ENCODE measurements at regions not wholly inside any gene's neighbourhood (a gene's known extent, or its start where the extent isn't known, plus 50 kb on each side); places are given as distances from the start of the nearest gene placed in this dataset.
"Not testable (repeated sequence)": the region's sequence is repeated elsewhere in the genome, so short reads cannot be mapped to it uniquely, and the experiment has no call there.

GRCh38 chr2:17030047-17030446 lies 364.4 kb upstream of the CYRIA start:
- in situ Hi-C loops (cut with MboI; ENCODE audit: low sequenced_read_pairs): no loop called here

GRCh38 chr2:17012297-17012696 lies 346.7 kb upstream of the CYRIA start:
- in situ Hi-C loops (cut with MboI; ENCODE audit: low sequenced_read_pairs): no loop called here

- in situ Hi-C loops (cut with MboI; ENCODE audit: low sequenced_read_pairs): no loop called here
Observed at GRCh38 chr2:17010104-17010503, 344.5 kb upstream of the CYRIA start.

- in situ Hi-C loops (cut with MboI; ENCODE audit: low sequenced_read_pairs): no loop called here
Observed at GRCh38 chr2:17000184-17000482, 334.5 kb upstream of the CYRIA start.

- in situ Hi-C loops (cut with MboI; ENCODE audit: low sequenced_read_pairs): no loop called here
Observed at GRCh38 chr2:16999347-17000183, 333.9 kb upstream of the CYRIA start.

GRCh38 chr2:16978301-16978700 lies 312.7 kb upstream of the CYRIA start:
- in situ Hi-C loops (cut with MboI; ENCODE audit: low sequenced_read_pairs): no loop called here

GRCh38 chr2:16974688-16975087 lies 309.1 kb upstream of the CYRIA start:
- in situ Hi-C loops (cut with MboI; ENCODE audit: low sequenced_read_pairs): no loop called here

GRCh38 chr2:16973586-16974286 lies 308.1 kb upstream of the CYRIA start:
- in situ Hi-C loops (cut with MboI; ENCODE audit: low sequenced_read_pairs): no loop called here

DNA sequence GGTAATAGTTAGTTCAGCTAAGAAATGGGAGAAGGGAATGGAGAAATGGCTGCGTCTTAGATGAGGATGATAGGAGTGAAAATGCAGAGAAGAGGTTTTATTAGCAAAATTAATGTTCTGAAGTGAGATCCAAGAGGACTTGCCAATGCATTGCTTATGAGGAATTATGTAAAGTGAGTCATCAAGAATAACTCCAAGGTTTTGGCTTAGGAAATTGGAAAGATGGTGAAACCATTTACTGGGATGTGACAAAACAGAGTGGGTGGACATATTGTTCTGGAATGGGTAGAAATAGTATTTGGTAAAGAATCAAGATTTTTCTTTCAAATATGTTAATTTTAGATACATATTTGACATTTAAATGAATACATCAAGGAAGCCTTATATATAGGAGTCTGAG lies 306.6 kb upstream of the CYRIA start:
- in situ Hi-C loops (cut with MboI; ENCODE audit: low sequenced_read_pairs): no loop called here

GRCh38 chr2:16971722-16972234 lies 306.1 kb upstream of the CYRIA start:
- in situ Hi-C loops (cut with MboI; ENCODE audit: low sequenced_read_pairs): no loop called here

DNA sequence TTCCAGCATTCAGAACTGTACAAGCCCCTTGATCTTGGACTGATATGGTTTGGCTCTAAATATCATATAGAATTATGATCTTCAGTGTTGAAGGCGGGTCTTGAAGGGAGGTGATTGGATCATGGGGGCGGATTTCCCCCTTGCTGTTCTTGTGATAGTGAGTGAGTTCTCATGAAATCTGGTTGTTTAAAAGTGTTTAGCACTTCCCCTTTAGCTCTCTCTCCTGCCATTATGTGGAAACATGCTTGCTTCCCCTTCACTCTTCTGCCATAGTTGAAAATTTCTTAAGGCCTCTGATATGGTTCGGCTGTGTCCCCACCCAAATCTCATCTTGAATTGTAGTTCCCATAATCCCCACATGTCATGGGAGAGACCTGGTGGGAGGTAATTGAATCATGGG lies 305.3 kb upstream of the CYRIA start:
- in situ Hi-C loops (cut with MboI; ENCODE audit: low sequenced_read_pairs): not testable (repeated sequence)

GRCh38 chr2:16962505-16962904 lies 296.9 kb upstream of the CYRIA start:
- in situ Hi-C loops (cut with MboI; ENCODE audit: low sequenced_read_pairs): no loop called here

GRCh38 chr2:16960579-16960978 lies 294.9 kb upstream of the CYRIA start:
- in situ Hi-C loops (cut with MboI; ENCODE audit: low sequenced_read_pairs): no loop called here

DNA sequence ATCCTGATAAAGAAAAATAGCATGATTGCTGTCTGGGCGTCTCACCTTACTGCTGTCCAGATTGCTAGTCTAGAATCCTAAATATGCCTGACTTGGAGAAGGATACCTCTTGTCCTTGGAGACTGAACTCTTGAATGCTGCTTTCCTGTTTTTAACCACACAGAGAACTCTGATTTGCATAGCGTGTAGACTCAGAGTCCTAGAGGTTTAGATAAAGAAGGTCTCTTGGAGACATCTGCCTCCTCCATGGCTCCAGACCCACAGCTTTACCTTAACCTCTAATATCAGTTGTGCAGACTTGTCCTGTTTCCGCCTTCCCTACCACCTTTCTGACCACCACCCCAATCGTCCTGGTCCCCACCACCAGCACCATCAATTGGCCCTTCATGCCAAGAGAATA lies 292.6 kb upstream of the CYRIA start:
- in situ Hi-C loops (cut with MboI; ENCODE audit: low sequenced_read_pairs): no loop called here

DNA sequence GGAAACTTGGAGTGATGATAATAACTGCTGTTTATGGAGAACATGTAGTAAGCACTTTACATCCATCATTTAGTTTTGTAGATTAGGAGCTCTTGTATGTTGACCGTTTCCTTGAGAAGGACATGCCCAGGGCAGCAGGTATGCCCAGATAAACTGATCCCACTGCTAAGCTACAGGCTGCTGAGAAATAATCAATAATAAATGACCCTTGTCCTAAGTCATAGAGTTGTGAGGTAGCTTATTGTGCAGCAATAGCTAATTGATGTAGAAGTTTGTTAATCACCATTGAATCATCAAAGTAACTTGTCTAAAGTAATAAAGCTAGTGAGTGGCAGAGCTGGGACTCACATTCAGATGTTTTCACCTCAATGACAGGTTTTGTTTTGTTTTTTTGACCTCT lies 287.2 kb upstream of the CYRIA start:
- in situ Hi-C loops (cut with MboI; ENCODE audit: low sequenced_read_pairs): no loop called here

DNA sequence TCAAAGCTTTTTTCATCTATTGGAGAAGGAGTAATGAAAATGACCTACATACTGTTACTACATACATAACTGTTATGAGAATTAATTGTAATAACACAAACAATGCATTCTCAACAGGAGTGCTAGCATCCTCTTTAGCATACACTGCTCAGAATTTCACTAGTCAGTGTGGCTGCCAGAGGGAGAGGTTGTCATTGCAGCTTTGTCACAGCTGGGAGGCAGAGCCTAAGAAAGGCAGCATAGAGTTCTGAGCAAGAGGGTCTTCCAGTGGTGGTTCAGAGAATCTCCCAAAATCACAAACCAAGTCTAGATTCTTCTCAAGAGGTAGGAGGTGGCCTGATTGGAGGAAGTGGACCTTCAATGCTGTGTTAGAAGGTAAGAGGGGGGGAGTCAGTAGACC lies 286.7 kb upstream of the CYRIA start:
- in situ Hi-C loops (cut with MboI; ENCODE audit: low sequenced_read_pairs): no loop called here

DNA sequence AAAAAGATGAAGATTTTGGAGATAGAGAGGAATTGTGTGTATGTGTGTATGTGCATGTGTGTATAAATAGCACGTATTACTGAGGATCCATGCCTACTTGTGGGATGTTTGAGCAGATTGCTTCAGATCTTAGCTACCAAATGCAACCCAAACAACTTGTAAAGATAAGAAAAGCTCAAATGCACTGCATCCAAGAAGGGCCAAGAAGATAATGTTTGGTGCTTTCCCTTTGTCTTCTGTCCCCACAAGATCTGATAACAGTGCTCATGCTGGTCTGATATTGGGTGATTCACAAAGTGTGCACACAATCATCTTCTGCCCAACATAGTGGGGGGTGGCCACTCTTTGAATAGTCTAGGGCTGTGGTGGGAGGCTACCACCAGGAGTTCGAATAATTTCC lies 284.8 kb upstream of the CYRIA start:
- in situ Hi-C loops (cut with MboI; ENCODE audit: low sequenced_read_pairs): no loop called here

GRCh38 chr2:16948710-16949109 lies 283.1 kb upstream of the CYRIA start:
- in situ Hi-C loops (cut with MboI; ENCODE audit: low sequenced_read_pairs): no loop called here

GRCh38 chr2:16948053-16948452 lies 282.4 kb upstream of the CYRIA start:
- in situ Hi-C loops (cut with MboI; ENCODE audit: low sequenced_read_pairs): no loop called here

GRCh38 chr2:16943279-16943958 lies 277.8 kb upstream of the CYRIA start:
- in situ Hi-C loops (cut with MboI; ENCODE audit: low sequenced_read_pairs): no loop called here

DNA sequence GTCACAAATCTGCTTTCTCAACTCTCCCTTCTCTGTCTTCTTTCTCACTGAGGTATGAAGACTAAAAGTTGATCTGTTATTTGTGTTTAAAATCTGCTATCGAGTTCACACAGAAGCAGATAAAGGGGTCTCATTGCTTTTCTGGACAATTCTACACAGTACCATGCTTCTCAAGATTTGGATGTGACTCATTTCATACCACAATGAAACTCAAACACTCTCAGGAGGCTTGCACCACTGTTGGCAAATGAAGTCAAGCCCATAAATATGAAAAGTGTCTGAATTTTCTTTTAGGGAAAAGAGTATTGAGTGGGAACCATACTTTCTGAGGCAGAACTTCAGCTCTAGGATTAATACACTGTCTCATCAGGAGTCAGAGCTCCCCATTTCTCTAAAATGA lies 274.6 kb upstream of the CYRIA start:
- in situ Hi-C loops (cut with MboI; ENCODE audit: low sequenced_read_pairs): no loop called here

- in situ Hi-C loops (cut with MboI; ENCODE audit: low sequenced_read_pairs): no loop called here
Observed at GRCh38 chr2:16939771-16940170, 274.1 kb upstream of the CYRIA start.

Data from HL-60/S4 treated with retinoic acid at 250 ng/mL for 4 days and 3 days (cell line).